Ovary (tissue), 3 donors: ENCODE measurements at regions not wholly inside any gene's neighbourhood (a gene's known extent, or its start where the extent isn't known, plus 50 kb on each side); places are given as distances from the start of the nearest gene placed in this dataset.

Source experiments
- CTCF ChIP-seq, 3 donors: fragments of 450-650 bp in 2 of 3; fragments of 200-600 bp in 1 of 3; IDR thresholded peaks; one replicate each; pipeline versions ENCODE4 v1.5.1 to v1.8.0; 2016 to 2022; ENCODE audit warnings: antibody characterized with exemption in 3 of 3, mild to moderate bottlenecking in 1 of 3
- EP300 ChIP-seq: sonication (generic); formaldehyde crosslinking; IDR thresholded peaks from one replicate; pipeline ENCODE4 v1.6.1; 2017; ENCODE audit warnings: antibody characterized with exemption
- POLR2A ChIP-seq: fragments of 450-650 bp; IDR thresholded peaks from one replicate; pipeline ENCODE4 v1.6.1; 2017; ENCODE audit warnings: antibody characterized with exemption, mild to moderate bottlenecking, moderate library complexity
- donor health status: DM: no; HTN: no; CAD: no.

GRCh38 chr9:14439555-14439954 is 125.6 kb upstream of the NFIB start:
- no peak for TF ChIP-seq CTCF (IDR thresholded peaks at IDR 0.05)
- TF ChIP-seq POLR2A, result no peak
- TF ChIP-seq EP300, result no peak
